Bronchial epithelial cell (primary cell): ENCODE measurements at regions not wholly inside any gene's neighbourhood (a gene's known extent, or its start where the extent isn't known, plus 50 kb on each side); places are given as distances from the start of the nearest gene placed in this dataset.
"Not testable (repeated sequence)": the region's sequence is repeated elsewhere in the genome, so short reads cannot be mapped to it uniquely, and the experiment has no call there.

Source experiments
- DNase-seq: peaks from one replicate; pipeline ENCODE4 v3.0.0-alpha.2; 2010; ENCODE audit warnings: low read depth
- FAIRE-seq: peaks from 2 replicates; lab custom pipeline; 2011; peaks lifted over from hg19 to GRCh38; lab: Jason Lieb, UNC
- H3K27me3 ChIP-seq: 2 replicates; pipeline ENCODE4 v1.5.1; 2011; ENCODE audit warnings: low read length; ENCODE audit not compliant: control insufficient read depth, insufficient read depth
- H3K36me3 ChIP-seq: 2 replicates; pipeline ENCODE4 v1.5.1; 2011; ENCODE audit warnings: low read length; ENCODE audit not compliant: control insufficient read depth, insufficient read depth
- H3K4me3 ChIP-seq: 2 replicates; pipeline ENCODE4 v1.5.1; 2011; ENCODE audit warnings: mild to moderate bottlenecking, low read depth, low read length, control low read depth
- CTCF ChIP-seq: IDR thresholded peaks from 2 replicates; pipeline ENCODE4 v1.5.1; 2011; ENCODE audit warnings: mild to moderate bottlenecking, moderate library complexity, low read length, control low read depth, inconsistent platforms; ENCODE audit not compliant: insufficient read depth, severe bottlenecking

GRCh38 chr2:125654226-125654625, 1001.7 kb upstream of the GYPC start:
- Histone ChIP-seq H3K27me3 (no peaks in the 10 kb centered on the region), H3K36me3 (no peaks in the 10 kb centered on the region), H3K4me3 (no peak overlapping the region)
- DNase-seq (no peak), FAIRE-seq (no peak)
- no peak for TF ChIP-seq CTCF

DNA sequence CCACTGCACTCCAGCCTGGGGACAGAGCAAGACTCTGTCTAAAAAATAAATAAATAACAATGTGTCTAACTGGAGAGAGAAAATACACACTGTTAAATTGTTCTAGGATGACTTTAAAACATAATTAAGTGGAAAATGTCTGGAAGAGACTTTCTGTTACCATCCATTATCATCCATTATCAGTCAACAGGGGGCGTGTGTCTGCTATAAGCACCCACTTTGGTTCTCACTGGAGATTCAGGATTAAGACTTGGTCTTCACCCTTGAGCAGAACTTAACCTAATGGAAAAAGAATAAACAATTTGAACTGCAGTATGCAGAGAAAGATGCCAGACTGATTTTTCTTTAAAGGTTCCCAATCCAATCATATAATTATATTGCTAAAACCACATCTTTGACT, 999.8 kb upstream of the GYPC start:
- Histone ChIP-seq H3K36me3 (no peaks in the 10 kb centered on the region), H3K27me3 (no peaks in the 10 kb centered on the region), H3K4me3 (no peak overlapping the region)
- no peak for TF ChIP-seq CTCF
- no peak for FAIRE-seq
- no peak for DNase-seq

GRCh38 chr2:125658583-125658982, 997.4 kb upstream of the GYPC start:
- no peaks in the 10 kb centered on the region for H3K27me3 ChIP-seq
- TF ChIP-seq CTCF = no peak
- H3K4me3 ChIP-seq = no peak overlapping the region
- no peaks in the 10 kb centered on the region for H3K36me3 ChIP-seq
- DNase-seq (no peak), FAIRE-seq (no peak)

DNA sequence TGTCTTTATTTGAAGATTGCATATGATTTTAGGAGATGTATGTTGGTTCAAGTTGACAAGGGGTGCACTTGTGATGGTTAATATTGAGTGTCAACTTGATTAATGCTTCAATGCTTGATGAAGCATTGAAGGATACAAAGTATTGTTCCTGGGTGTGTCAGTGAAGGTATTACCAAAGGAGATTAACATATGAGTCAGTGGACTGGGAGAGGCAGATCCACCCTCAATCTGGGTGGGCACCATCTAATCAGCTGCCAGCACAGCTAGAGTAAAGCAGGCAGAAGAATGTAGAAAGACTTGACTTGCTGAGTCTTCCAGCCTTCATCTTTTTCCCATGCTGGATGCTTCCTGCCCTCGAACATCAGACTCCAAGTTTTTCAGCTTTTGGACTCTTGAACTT, 995.6 kb upstream of the GYPC start:
- not testable (repeated sequence) for H3K27me3 ChIP-seq, FAIRE-seq, H3K4me3 ChIP-seq, H3K36me3 ChIP-seq, DNase-seq

DNA sequence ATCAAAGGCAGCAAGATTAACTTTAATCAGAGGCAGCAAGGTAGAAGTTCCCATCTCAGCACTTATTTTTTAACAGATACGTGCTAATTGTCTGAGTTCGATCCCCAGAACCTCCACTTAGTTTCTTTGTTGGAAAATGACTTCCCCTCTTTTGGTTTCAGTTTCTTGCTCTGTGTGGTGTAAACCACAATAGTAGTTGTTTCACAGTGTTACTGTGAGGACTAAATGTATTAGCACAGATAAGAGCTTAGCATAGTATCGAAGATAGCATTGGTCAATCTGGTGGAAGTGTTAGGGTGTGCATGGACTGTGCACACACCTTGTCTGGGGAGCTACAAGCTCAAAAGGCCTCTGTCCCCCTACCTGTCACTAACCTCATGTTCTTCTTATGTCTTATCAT, 988.3 kb upstream of the GYPC start:
- Histone ChIP-seq H3K36me3 (no peaks in the 10 kb centered on the region), H3K4me3 (no peak overlapping the region), H3K27me3 (no peaks in the 10 kb centered on the region)
- TF ChIP-seq CTCF = no peak
- DNase-seq (no peak), FAIRE-seq (no peak)

GRCh38 chr2:125679903-125680302, 976.1 kb upstream of the GYPC start:
- no peak for FAIRE-seq
- no peaks in the 10 kb centered on the region for H3K36me3 ChIP-seq
- no peak for TF ChIP-seq CTCF
- DNase-seq = no peak
- no peaks in the 10 kb centered on the region for H3K27me3 ChIP-seq
- H3K4me3 ChIP-seq = no peak overlapping the region
